ENCODE measurements at regions not wholly inside any gene's neighbourhood (a gene's known extent, or its start where the extent isn't known, plus 50 kb on each side); places are given as distances from the start of the nearest gene placed in this dataset.

- TF ChIP-seq ZNF274 (IDR thresholded peaks at IDR 0.05; ENCODE audit: low read depth, low read length) = no peak
- TF ChIP-seq YY1 (IDR thresholded peaks at IDR 0.05; ENCODE audit: insufficient read depth, insufficient read length) = no peak
These were observed 472.6 kb upstream of the KLHL1 start for GRCh38 chr13:70580825-70581224.
